ENCODE measurements at regions not wholly inside any gene's neighbourhood (a gene's known extent, or its start where the extent isn't known, plus 50 kb on each side); places are given as distances from the start of the nearest gene placed in this dataset.

DNA sequence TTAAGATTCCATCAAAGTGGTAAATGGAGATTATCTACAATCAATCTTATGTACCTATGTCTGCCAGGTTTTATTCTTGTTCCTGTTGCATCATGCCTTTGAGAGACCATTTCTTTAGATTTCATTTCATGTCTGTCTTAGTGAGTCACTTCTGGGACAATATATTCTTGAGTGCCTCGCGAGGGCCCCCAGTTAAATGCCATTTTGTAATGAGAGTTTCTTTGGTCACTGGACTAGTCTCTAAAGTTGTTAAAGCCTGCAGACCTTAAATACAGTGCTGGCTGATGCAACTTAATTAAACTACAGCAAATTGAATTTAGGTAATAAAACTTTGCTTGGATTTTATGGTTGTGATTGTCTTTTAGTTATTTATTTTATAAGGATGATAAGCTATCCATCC, 87.2 kb upstream of the PITX2 start:
- no peak overlapping the region for H3K9ac ChIP-seq (ENCODE audit: low read depth in 1 of 2, low read length in 2 of 2)
- no peaks in the 10 kb centered on the region for H3K4me1 ChIP-seq (ENCODE audit: control insufficient read depth in 2 of 2, insufficient read depth in 2 of 2, low read length in 2 of 2)
- H3K9me3 ChIP-seq (ENCODE audit: control insufficient read depth in 2 of 2, low read length in 2 of 2), result no peaks in the 10 kb centered on the region
- H3K27ac ChIP-seq (ENCODE audit: low read depth in 2 of 2, low read length in 2 of 2), result no peak overlapping the region
- H3K27me3 ChIP-seq (ENCODE audit: control insufficient read depth in 2 of 2, insufficient read depth in 2 of 2, low read length in 2 of 2), result no peaks in the 10 kb centered on the region
- no peaks in the 10 kb centered on the region for H3K36me3 ChIP-seq (ENCODE audit: control insufficient read depth in 2 of 2, insufficient read depth in 2 of 2, low read length in 2 of 2)
- no peak overlapping the region for H3K4me3 ChIP-seq (ENCODE audit: low read length in 2 of 2)

DNA sequence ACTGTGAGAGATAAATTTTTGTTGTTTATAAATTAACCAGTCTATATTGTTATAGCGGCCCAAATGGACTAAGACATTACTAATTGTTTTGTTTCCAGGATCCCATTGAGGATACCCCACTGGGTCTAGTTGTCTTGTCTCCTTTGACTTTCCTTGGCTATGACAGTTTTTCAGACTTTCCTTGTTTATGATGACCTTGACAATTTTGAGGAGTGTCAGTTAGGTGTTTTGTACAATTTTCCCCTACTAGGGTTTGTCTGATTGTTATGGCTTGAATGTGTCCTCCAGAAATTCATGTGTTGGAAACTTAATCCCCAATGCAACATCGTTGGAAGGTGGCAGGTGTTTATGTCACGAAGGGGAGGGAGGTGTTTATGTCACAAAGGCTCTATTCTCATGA, 89.6 kb upstream of the PITX2 start:
- Histone ChIP-seq H3K4me3 (ENCODE audit: low read length in 2 of 2) (no peak overlapping the region), H3K27me3 (ENCODE audit: control insufficient read depth in 2 of 2, insufficient read depth in 2 of 2, low read length in 2 of 2) (no peaks in the 10 kb centered on the region)

DNA sequence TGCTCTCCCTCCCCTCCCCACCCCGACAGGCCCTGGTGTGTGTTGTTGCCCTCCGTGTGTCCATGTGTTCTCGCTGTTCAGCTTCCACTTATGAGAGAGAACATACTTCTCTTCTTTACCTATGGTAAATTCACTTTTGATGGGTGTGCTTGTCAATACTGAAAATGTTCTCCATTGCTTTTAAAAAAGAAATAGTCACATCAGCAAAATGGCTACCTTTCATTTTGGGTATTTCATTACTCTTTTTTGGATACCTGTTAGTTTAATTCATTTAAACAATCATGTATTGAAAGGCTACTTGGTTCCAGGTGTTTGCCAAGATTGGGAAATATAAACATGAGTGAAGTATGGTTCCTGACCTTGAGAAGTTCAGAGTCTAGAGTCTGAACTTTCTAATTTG, 107.4 kb upstream of the PITX2 start:
- Histone ChIP-seq H3K27me3 (ENCODE audit: control insufficient read depth in 2 of 2, insufficient read depth in 2 of 2, low read length in 2 of 2) (no peaks in the 10 kb centered on the region), H3K9me3 (ENCODE audit: control insufficient read depth in 2 of 2, low read length in 2 of 2) (no peaks in the 10 kb centered on the region), H3K4me1 (ENCODE audit: control insufficient read depth in 2 of 2, insufficient read depth in 2 of 2, low read length in 2 of 2) (no peaks in the 10 kb centered on the region), H3K9ac (ENCODE audit: low read depth in 1 of 2, low read length in 2 of 2) (no peak overlapping the region), H3K27ac (ENCODE audit: low read depth in 2 of 2, low read length in 2 of 2) (no peak overlapping the region), H3K36me3 (ENCODE audit: control insufficient read depth in 2 of 2, insufficient read depth in 2 of 2, low read length in 2 of 2) (no peaks in the 10 kb centered on the region), H3K4me3 (ENCODE audit: low read length in 2 of 2) (no peak overlapping the region)

More for the DNA sequence above, 89.6 kb upstream of the PITX2 start:
- Histone ChIP-seq H3K9me3 (ENCODE audit: control insufficient read depth in 2 of 2, low read length in 2 of 2) (no peaks in the 10 kb centered on the region), H3K4me1 (ENCODE audit: control insufficient read depth in 2 of 2, insufficient read depth in 2 of 2, low read length in 2 of 2) (no peaks in the 10 kb centered on the region), H3K36me3 (ENCODE audit: control insufficient read depth in 2 of 2, insufficient read depth in 2 of 2, low read length in 2 of 2) (no peaks in the 10 kb centered on the region), H3K9ac (ENCODE audit: low read depth in 1 of 2, low read length in 2 of 2) (no peak overlapping the region), H3K27ac (ENCODE audit: low read depth in 2 of 2, low read length in 2 of 2) (no peak overlapping the region)

- H3K4me3 ChIP-seq (ENCODE audit: low read length in 2 of 2), result no peak overlapping the region
- no peak overlapping the region for H3K27ac ChIP-seq (ENCODE audit: low read depth in 2 of 2, low read length in 2 of 2)
- H3K4me1 ChIP-seq (ENCODE audit: control insufficient read depth in 2 of 2, insufficient read depth in 2 of 2, low read length in 2 of 2), result no peaks in the 10 kb centered on the region
- H3K27me3 ChIP-seq (ENCODE audit: control insufficient read depth in 2 of 2, insufficient read depth in 2 of 2, low read length in 2 of 2), result no peaks in the 10 kb centered on the region
- no peaks in the 10 kb centered on the region for H3K36me3 ChIP-seq (ENCODE audit: control insufficient read depth in 2 of 2, insufficient read depth in 2 of 2, low read length in 2 of 2)
- no peaks in the 10 kb centered on the region for H3K9me3 ChIP-seq (ENCODE audit: control insufficient read depth in 2 of 2, low read length in 2 of 2)
- no peak overlapping the region for H3K9ac ChIP-seq (ENCODE audit: low read depth in 1 of 2, low read length in 2 of 2)
Observed at GRCh38 chr4:110733901-110734300, 111.0 kb upstream of the PITX2 start.

GRCh38 chr4:110735686-110736085, 112.8 kb upstream of the PITX2 start:
- no peaks in the 10 kb centered on the region for H3K36me3 ChIP-seq (ENCODE audit: control insufficient read depth in 2 of 2, insufficient read depth in 2 of 2, low read length in 2 of 2)
- no peak overlapping the region for H3K9ac ChIP-seq (ENCODE audit: low read depth in 1 of 2, low read length in 2 of 2)
- no peaks in the 10 kb centered on the region for H3K27me3 ChIP-seq (ENCODE audit: control insufficient read depth in 2 of 2, insufficient read depth in 2 of 2, low read length in 2 of 2)
- H3K4me1 ChIP-seq (ENCODE audit: control insufficient read depth in 2 of 2, insufficient read depth in 2 of 2, low read length in 2 of 2), result no peaks in the 10 kb centered on the region
- H3K4me3 ChIP-seq (ENCODE audit: low read length in 2 of 2), result no peak overlapping the region
- no peak overlapping the region for H3K27ac ChIP-seq (ENCODE audit: low read depth in 2 of 2, low read length in 2 of 2)
- no peaks in the 10 kb centered on the region for H3K9me3 ChIP-seq (ENCODE audit: control insufficient read depth in 2 of 2, low read length in 2 of 2)

DNA sequence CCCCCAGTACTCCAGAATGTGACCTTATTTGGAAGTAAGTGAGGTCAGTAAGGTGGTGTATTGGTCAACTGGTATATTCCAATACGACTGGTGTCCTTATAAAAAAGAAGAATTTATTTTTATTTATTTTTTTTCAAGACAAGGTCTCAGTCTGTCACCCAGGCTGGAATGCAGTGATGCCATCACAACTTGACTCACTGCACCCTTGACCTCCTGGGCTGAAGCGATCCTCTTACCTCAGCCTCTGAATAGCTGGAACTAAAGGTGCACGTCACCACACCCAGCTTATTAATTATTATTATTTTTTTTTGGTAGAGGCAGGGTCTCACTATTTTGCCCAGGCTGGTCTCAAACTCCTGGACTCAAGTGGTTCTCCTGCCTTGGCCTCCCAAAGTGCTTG, 115.1 kb upstream of the PITX2 start:
- Histone ChIP-seq H3K36me3 (ENCODE audit: control insufficient read depth in 2 of 2, insufficient read depth in 2 of 2, low read length in 2 of 2) (no peaks in the 10 kb centered on the region), H3K9me3 (ENCODE audit: control insufficient read depth in 2 of 2, low read length in 2 of 2) (no peaks in the 10 kb centered on the region), H3K4me1 (ENCODE audit: control insufficient read depth in 2 of 2, insufficient read depth in 2 of 2, low read length in 2 of 2) (no peaks in the 10 kb centered on the region), H3K9ac (ENCODE audit: low read depth in 1 of 2, low read length in 2 of 2) (no peak overlapping the region), H3K27me3 (ENCODE audit: control insufficient read depth in 2 of 2, insufficient read depth in 2 of 2, low read length in 2 of 2) (no peaks in the 10 kb centered on the region), H3K27ac (ENCODE audit: low read depth in 2 of 2, low read length in 2 of 2) (no peak overlapping the region), H3K4me3 (ENCODE audit: low read length in 2 of 2) (no peak overlapping the region)

GRCh38 chr4:110742143-110742542, 119.3 kb upstream of the PITX2 start:
- H3K4me1 ChIP-seq (ENCODE audit: control insufficient read depth in 2 of 2, insufficient read depth in 2 of 2, low read length in 2 of 2), result no peaks in the 10 kb centered on the region
- no peaks in the 10 kb centered on the region for H3K27me3 ChIP-seq (ENCODE audit: control insufficient read depth in 2 of 2, insufficient read depth in 2 of 2, low read length in 2 of 2)
- no peaks in the 10 kb centered on the region for H3K9me3 ChIP-seq (ENCODE audit: control insufficient read depth in 2 of 2, low read length in 2 of 2)
- H3K9ac ChIP-seq (ENCODE audit: low read depth in 1 of 2, low read length in 2 of 2), result no peak overlapping the region
- no peak overlapping the region for H3K4me3 ChIP-seq (ENCODE audit: low read length in 2 of 2)
- H3K36me3 ChIP-seq (ENCODE audit: control insufficient read depth in 2 of 2, insufficient read depth in 2 of 2, low read length in 2 of 2), result no peaks in the 10 kb centered on the region
- H3K27ac ChIP-seq (ENCODE audit: low read depth in 2 of 2, low read length in 2 of 2), result no peak overlapping the region

GRCh38 chr4:110748071-110748470, 125.2 kb upstream of the PITX2 start:
- no peak overlapping the region for H3K27ac ChIP-seq (ENCODE audit: low read depth in 2 of 2, low read length in 2 of 2)
- no peaks in the 10 kb centered on the region for H3K27me3 ChIP-seq (ENCODE audit: control insufficient read depth in 2 of 2, insufficient read depth in 2 of 2, low read length in 2 of 2)
- H3K9me3 ChIP-seq (ENCODE audit: control insufficient read depth in 2 of 2, low read length in 2 of 2), result no peaks in the 10 kb centered on the region
- H3K4me3 ChIP-seq (ENCODE audit: low read length in 2 of 2), result no peak overlapping the region
- H3K9ac ChIP-seq (ENCODE audit: low read depth in 1 of 2, low read length in 2 of 2), result no peak overlapping the region
- no peaks in the 10 kb centered on the region for H3K4me1 ChIP-seq (ENCODE audit: control insufficient read depth in 2 of 2, insufficient read depth in 2 of 2, low read length in 2 of 2)
- H3K36me3 ChIP-seq (ENCODE audit: control insufficient read depth in 2 of 2, insufficient read depth in 2 of 2, low read length in 2 of 2), result no peaks in the 10 kb centered on the region

DNA sequence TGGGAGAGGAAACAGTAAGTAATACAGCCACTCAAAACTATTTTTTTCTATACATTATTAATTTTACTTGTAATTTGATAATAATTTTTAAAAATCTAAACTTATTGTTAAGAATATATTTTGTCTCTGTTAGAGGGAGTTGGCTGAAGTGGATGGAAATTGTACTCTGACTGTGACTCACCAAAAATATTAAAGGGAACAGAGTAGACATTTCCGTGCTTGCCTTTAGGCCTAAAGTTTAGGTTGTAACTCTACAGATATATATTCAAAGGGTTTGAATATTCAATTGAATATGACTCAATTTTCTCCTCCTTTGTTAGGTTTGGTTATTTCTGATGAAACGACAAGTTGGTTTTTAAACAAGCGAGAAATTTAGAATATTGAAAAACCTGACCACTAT, 128.3 kb upstream of the PITX2 start:
- no peaks in the 10 kb centered on the region for H3K36me3 ChIP-seq (ENCODE audit: control insufficient read depth in 2 of 2, insufficient read depth in 2 of 2, low read length in 2 of 2)
- H3K9me3 ChIP-seq (ENCODE audit: control insufficient read depth in 2 of 2, low read length in 2 of 2), result no peaks in the 10 kb centered on the region
- no peak overlapping the region for H3K27ac ChIP-seq (ENCODE audit: low read depth in 2 of 2, low read length in 2 of 2)
- H3K4me1 ChIP-seq (ENCODE audit: control insufficient read depth in 2 of 2, insufficient read depth in 2 of 2, low read length in 2 of 2), result no peaks in the 10 kb centered on the region
- H3K27me3 ChIP-seq (ENCODE audit: control insufficient read depth in 2 of 2, insufficient read depth in 2 of 2, low read length in 2 of 2), result no peaks in the 10 kb centered on the region
- no peak overlapping the region for H3K4me3 ChIP-seq (ENCODE audit: low read length in 2 of 2)
- H3K9ac ChIP-seq (ENCODE audit: low read depth in 1 of 2, low read length in 2 of 2), result no peak overlapping the region

GRCh38 chr4:110751986-110752385, 129.1 kb upstream of the PITX2 start:
- H3K4me1 ChIP-seq (ENCODE audit: control insufficient read depth in 2 of 2, insufficient read depth in 2 of 2, low read length in 2 of 2), result no peaks in the 10 kb centered on the region
- H3K36me3 ChIP-seq (ENCODE audit: control insufficient read depth in 2 of 2, insufficient read depth in 2 of 2, low read length in 2 of 2), result no peaks in the 10 kb centered on the region
- no peaks in the 10 kb centered on the region for H3K9me3 ChIP-seq (ENCODE audit: control insufficient read depth in 2 of 2, low read length in 2 of 2)
- no peak overlapping the region for H3K27ac ChIP-seq (ENCODE audit: low read depth in 2 of 2, low read length in 2 of 2)
- no peak overlapping the region for H3K9ac ChIP-seq (ENCODE audit: low read depth in 1 of 2, low read length in 2 of 2)
- H3K4me3 ChIP-seq (ENCODE audit: low read length in 2 of 2), result no peak overlapping the region
- H3K27me3 ChIP-seq (ENCODE audit: control insufficient read depth in 2 of 2, insufficient read depth in 2 of 2, low read length in 2 of 2), result no peaks in the 10 kb centered on the region

GRCh38 chr4:110753466-110753865, 130.6 kb upstream of the PITX2 start:
- no peak overlapping the region for H3K4me3 ChIP-seq (ENCODE audit: low read length in 2 of 2)

More at GRCh38 chr4:110753466-110753865, 130.6 kb upstream of the PITX2 start:
- no peaks in the 10 kb centered on the region for H3K36me3 ChIP-seq (ENCODE audit: control insufficient read depth in 2 of 2, insufficient read depth in 2 of 2, low read length in 2 of 2)
- no peaks in the 10 kb centered on the region for H3K27me3 ChIP-seq (ENCODE audit: control insufficient read depth in 2 of 2, insufficient read depth in 2 of 2, low read length in 2 of 2)
- H3K9me3 ChIP-seq (ENCODE audit: control insufficient read depth in 2 of 2, low read length in 2 of 2), result no peaks in the 10 kb centered on the region
- H3K27ac ChIP-seq (ENCODE audit: low read depth in 2 of 2, low read length in 2 of 2), result no peak overlapping the region
- no peaks in the 10 kb centered on the region for H3K4me1 ChIP-seq (ENCODE audit: control insufficient read depth in 2 of 2, insufficient read depth in 2 of 2, low read length in 2 of 2)
- no peak overlapping the region for H3K9ac ChIP-seq (ENCODE audit: low read depth in 1 of 2, low read length in 2 of 2)

Measured in mucosa of rectum (tissue), 2 donors.